GM12875 (cell line): ENCODE measurements at regions not wholly inside any gene's neighbourhood (a gene's known extent, or its start where the extent isn't known, plus 50 kb on each side); places are given as distances from the start of the nearest gene placed in this dataset.

Experiments used
- H3K4me3 ChIP-seq: one replicate; pipeline ENCODE4 v1.5.1; 2011; ENCODE audit warnings: low read depth, low read length, control low read depth
- TF ChIP-seq, protein P1 (sequence below): IDR thresholded peaks from 2 replicates; pipeline ENCODE4 v1.5.1; 2011; ENCODE audit warnings: low read depth, mild to moderate bottlenecking, control low read depth, inconsistent platforms, low read length, moderate library complexity, borderline replicate concordance; ENCODE audit not compliant: insufficient read depth

DNA sequence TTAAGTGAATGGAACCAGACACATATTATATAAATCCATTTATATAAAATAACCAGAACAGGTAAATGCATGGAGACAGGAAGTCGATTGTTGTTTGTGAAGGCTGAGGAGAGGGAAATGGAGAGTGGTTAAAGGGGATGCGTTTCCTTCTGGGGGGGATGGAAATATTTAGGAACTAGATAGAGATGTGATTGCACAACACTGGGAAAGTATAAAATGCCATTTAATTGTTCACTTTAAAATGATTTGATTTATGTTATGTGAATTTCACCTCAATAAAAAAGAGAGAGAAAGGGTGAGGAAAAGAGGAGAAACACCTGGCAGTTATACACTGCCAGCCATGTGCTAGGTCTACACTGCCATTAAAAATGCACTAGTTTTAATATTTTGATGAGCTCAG lies 312.6 kb downstream of the CD83 start:
- no peak overlapping the region for H3K4me3 ChIP-seq
- TF ChIP-seq, protein P1, sequence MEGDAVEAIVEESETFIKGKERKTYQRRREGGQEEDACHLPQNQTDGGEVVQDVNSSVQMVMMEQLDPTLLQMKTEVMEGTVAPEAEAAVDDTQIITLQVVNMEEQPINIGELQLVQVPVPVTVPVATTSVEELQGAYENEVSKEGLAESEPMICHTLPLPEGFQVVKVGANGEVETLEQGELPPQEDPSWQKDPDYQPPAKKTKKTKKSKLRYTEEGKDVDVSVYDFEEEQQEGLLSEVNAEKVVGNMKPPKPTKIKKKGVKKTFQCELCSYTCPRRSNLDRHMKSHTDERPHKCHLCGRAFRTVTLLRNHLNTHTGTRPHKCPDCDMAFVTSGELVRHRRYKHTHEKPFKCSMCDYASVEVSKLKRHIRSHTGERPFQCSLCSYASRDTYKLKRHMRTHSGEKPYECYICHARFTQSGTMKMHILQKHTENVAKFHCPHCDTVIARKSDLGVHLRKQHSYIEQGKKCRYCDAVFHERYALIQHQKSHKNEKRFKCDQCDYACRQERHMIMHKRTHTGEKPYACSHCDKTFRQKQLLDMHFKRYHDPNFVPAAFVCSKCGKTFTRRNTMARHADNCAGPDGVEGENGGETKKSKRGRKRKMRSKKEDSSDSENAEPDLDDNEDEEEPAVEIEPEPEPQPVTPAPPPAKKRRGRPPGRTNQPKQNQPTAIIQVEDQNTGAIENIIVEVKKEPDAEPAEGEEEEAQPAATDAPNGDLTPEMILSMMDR = no peak

DNA sequence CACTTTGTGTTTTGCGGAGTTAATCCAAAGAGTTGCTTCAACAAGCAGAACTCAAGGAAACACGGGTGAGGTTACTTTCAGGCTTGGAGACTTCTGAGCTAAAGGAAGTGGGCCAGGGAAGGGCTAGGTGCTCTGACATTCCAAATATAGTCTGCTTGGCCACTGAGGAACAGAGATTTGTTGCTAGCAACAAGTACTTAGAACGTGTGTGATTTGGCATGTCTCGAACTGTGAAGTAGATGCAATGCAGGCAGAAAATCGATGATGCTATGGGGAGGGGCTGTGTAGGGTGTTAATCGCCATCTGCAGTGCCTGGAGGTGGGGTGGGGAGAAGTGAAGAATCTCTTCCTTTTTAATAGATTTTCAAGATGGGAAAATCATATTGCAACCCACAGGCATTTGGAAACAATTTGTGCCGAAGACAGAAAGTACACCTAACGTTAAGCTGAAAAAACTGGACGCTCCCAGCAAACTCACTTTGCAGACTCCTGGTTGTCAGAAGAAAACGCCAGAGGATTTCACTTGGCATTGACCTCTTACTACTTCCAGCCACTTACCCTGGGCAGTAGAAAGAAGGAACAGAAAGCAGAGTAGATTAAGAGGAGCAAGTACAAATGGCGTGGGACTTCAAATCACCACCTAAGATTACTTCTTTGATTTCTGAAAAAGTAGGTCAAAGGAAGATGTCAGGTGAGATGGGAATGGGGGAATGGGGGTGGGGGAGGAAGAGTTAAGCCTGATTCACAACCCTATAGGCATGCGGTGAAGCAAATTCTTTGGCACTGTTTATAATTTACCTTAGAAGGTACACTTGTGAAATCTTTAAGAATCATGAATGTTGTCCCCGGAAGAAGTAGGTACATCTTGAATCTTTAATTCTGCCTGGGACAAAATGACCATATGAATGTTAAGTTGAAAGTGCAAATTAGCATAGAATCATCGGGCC lies 314.1 kb downstream of the CD83 start:
- TF ChIP-seq, protein P1 = no peak
- H3K4me3 ChIP-seq = no peak overlapping the region

DNA sequence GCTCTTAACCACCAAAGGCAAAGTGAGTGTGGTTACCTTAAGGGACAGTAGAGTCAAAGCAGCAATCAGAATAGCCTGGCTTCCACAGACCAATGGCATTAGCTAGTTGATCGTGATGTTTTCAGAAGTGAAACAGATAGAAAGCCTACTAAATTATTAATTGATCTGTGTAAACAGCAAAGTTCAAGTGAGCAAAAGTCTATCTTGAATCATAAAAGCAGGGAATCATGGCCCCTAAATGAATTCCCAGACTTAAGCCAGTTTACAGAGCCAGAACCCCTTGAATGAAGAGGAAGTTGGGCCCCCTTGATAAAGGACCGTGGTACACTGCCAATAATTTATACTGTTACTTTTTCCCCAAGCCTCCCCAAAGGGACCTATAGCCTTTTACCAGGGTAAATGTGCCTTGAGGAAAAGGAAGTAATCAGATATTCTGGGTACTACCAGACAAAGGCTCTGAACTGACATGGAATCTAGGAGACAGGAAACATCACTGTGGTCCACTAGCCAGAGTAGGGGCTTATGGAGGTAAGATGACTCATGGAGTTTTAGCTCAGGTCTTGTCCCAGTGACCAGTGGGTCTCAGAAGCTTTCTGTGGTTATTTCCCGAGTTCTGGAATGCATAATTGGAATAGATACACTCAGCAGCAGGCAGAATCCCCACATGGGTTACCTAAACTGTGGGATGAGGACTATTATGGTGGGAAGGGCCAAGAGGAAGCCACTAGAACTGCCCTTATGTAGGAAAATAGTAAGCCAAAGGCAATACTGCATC lies 317.5 kb downstream of the CD83 start:
- no peak overlapping the region for H3K4me3 ChIP-seq
- TF ChIP-seq, protein P1 = no peak

DNA sequence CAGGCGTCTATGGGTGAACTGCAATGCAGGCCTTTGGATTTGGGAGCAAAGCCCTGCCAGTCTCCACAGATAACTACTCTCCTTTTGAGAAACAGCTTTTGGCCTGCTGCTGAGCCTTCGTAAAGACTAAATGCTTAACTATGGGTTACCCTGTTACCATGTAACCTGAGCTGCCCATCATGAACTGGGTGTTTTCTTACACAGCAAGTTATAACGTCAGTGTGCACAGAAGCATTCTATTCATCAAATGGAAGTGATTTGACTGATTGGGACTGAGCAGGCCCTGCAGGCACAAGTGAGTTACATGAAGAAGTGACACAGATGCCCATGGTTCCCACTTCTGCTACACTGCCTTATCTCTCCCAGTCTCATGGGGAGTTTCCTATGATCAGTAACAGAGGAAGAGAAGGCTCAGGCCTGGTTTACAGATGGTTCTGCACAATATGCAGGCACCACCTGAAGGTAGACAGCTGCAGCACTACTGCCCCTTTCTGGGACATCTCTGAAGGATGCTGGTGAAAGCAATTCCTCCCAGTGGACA lies 319.1 kb downstream of the CD83 start:
- H3K4me3 ChIP-seq = no peak overlapping the region
- TF ChIP-seq, protein P1 = no peak

DNA sequence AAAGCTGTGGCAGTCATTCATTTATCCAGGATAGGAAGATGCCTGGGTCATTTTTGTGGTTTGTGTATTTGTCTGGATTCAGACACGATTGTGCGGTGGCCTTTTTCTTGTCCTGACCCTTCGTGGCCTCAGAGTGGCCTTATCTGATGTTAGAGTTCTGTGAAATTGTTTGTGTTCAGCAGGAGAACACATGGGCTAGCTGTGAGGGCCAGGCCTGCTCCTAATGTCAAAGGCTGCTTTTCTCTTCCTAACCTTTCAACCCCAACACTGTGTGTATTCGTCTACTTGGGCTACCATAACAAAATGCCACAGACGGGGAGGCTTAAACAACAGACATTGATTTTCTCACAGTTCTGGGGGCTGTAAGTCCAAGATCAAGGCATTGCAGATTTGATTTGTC lies 321.8 kb downstream of the CD83 start:
- H3K4me3 ChIP-seq = no peak overlapping the region
- TF ChIP-seq, protein P1 = no peak

DNA sequence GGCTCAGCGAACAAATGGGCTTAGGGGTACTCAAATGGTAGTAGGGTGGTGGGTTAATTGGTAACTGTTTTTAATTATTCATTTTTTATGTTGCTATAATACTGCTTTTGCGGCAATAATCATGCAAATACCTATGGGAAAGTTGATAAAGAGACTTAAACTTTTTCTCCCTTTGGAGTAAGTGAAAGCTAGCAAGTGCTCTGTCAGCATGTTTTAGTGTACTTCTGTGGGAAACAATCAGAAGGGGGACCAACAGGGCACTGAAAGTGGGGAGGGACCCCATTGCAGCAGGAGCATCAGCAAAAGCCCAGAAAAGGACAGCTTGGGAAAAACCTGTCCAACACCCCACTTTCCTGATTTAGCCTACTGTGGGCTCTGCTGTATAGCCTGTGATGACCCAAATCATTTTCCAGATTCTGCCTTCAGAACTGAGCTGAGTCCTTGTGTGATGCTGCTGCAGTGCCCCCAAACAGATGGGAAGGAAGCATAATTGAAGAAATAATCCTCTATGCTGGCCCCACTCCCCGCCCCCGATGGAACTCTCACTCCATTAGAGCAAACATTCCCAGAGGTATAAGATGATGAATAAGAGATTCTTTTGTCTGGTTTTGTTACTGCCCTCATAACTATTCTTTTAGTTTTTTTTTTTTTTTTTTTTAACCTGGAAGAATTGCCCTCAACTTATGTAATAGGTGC lies 322.8 kb downstream of the CD83 start:
- TF ChIP-seq, protein P1 = no peak
- no peak overlapping the region for H3K4me3 ChIP-seq
